Stomach smooth muscle (tissue), 2 donors: ENCODE measurements at regions not wholly inside any gene's neighbourhood (a gene's known extent, or its start where the extent isn't known, plus 50 kb on each side); places are given as distances from the start of the nearest gene placed in this dataset.

Source experiments
- H3K27ac ChIP-seq: one replicate; pipeline ENCODE4 v1.7.0; 2013; ENCODE audit warnings: mild to moderate bottlenecking, low read length, inconsistent platforms
- H3K27me3 ChIP-seq, 2 donors: one replicate each; pipeline ENCODE4 v1.7.0; 2013; ENCODE audit warnings: low read length in 2 of 2; ENCODE audit not compliant: insufficient read depth in 2 of 2, control insufficient read depth in 1 of 2
- H3K36me3 ChIP-seq, 2 donors: one replicate each; pipeline ENCODE4 v1.7.0; 2013; ENCODE audit warnings: low read length in 2 of 2; ENCODE audit not compliant: control insufficient read depth in 2 of 2, insufficient read depth in 2 of 2
- H3K4me1 ChIP-seq: one replicate; pipeline ENCODE4 v1.7.0; 2013; ENCODE audit warnings: low read length; ENCODE audit not compliant: control insufficient read depth, insufficient read depth
- H3K4me3 ChIP-seq, 2 donors: one replicate each; pipeline ENCODE4 v1.7.0; 2013; ENCODE audit warnings: low read length in 2 of 2
- H3K9ac ChIP-seq, 2 donors: one replicate each; pipeline ENCODE4 v1.7.0; 2013; ENCODE audit warnings: low read length in 2 of 2, mild to moderate bottlenecking in 1 of 2
- H3K9me3 ChIP-seq, 2 donors: one replicate each; pipeline ENCODE4 v1.7.0; 2013; ENCODE audit warnings: low read length in 2 of 2; ENCODE audit not compliant: control insufficient read depth in 2 of 2
- donor health status: healthy.
- donor health status: Pancreatic carcinoma.

- H3K4me3 ChIP-seq, result no peak overlapping the region
- H3K27me3 ChIP-seq, result no peaks in the 10 kb centered on the region
- H3K4me1 ChIP-seq, result peaks cover 5% of the 10 kb centered on the region
- no peaks in the 10 kb centered on the region for H3K36me3 ChIP-seq
- H3K9ac ChIP-seq, result no peak overlapping the region
- no peak overlapping the region for H3K27ac ChIP-seq
- no peaks in the 10 kb centered on the region for H3K9me3 ChIP-seq
Measured at GRCh38 chr4:14835708-14836425, 166.4 kb upstream of the CPEB2 start.

GRCh38 chr4:14837860-14838259 is 164.4 kb upstream of the CPEB2 start:
- no peak overlapping the region for H3K27ac ChIP-seq
- peaks cover 9% of the 10 kb centered on the region for H3K4me1 ChIP-seq
- H3K27me3 ChIP-seq, result no peaks in the 10 kb centered on the region
- no peak overlapping the region for H3K4me3 ChIP-seq
- H3K9me3 ChIP-seq, result no peaks in the 10 kb centered on the region
- H3K36me3 ChIP-seq, result no peaks in the 10 kb centered on the region
- H3K9ac ChIP-seq, result no peak overlapping the region

DNA sequence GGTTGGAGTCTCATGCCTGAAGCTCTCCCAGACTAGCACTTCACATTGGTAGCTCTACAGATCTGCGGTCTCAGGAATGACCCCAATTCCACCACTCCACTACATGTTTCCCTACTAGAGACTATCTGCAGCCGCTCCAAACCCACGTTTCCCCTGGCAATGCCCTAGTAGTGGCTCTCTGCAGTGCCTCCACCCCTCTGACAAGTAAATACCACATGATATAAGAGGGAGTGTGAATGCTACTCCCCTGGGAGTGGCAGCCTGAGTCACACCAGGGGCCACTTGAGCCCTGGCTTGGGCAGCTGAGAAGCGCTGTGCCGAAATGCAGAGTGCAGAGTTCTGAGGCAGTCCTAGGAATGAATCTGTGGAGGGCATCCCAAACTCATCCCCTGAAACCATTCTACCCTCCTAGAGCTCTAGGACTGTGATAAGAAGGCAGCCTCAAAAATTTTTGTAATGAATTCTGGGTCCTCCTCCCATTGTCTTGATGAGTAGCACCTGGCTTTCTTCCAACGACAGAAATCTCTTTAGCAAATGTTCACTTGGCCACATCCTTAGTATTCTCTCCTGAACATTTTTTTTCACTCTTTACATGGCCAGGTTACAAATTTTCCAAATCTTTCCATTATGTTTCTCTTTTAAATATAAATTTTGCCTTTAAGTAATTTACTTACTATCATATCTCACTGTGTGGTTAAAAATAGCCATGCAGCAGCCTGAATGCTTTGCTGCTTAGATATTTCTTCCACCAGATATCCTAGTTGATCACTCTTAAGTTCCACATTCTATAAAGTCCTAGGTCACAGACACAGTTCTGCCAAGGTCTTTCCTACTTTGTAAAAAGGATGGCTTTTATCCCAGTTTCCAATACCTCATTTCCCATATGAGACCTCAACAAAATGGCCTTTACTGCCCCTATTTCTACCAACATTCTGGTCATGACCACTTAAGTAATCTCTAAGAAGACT is 160.2 kb upstream of the CPEB2 start:
- no peaks in the 10 kb centered on the region for H3K9me3 ChIP-seq
- H3K4me1 ChIP-seq, result peaks cover 9% of the 10 kb centered on the region
- no peak overlapping the region for H3K27ac ChIP-seq
- no peak overlapping the region for H3K9ac ChIP-seq
- no peaks in the 10 kb centered on the region for H3K36me3 ChIP-seq
- H3K27me3 ChIP-seq, result no peaks in the 10 kb centered on the region
- peak overlapping the region in 1 of 2 donors; percentile 15 for H3K4me3 ChIP-seq

DNA sequence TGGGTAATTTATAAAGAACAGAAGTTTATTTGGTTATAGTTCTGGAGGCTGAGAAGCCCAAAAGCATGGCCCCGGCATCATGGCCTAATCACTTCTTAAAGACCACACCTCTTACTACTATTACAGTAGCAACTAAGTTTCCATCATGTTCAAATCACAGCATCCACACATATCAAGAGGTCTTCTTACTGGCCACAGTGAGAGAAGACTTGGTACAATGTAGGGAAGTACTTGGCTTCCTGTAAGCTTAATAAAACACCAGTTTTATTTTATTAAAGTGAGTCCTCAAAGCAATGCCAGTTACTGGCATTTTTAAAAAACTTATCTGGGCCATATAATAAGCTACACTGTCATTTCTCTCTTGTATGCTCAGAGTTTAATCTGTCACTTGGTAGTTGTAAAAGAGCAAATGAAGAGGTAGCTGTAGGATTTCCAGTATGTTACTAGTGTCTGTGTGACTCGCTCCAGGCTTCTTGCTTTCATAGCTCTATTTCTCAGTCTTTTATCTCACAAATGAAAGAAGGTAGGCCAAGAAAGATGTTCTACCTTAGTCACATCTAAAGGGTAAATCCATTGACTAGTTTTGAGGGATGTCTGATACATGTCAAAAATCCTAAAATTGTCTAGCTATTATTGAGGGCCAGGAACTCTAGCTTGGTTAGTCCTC is 159.2 kb upstream of the CPEB2 start:
- Histone ChIP-seq H3K4me3 (no peak overlapping the region), H3K27ac (no peak overlapping the region), H3K9me3 (no peaks in the 10 kb centered on the region), H3K36me3 (no peaks in the 10 kb centered on the region), H3K4me1 (peaks cover 9% of the 10 kb centered on the region), H3K27me3 (no peaks in the 10 kb centered on the region), H3K9ac (no peak overlapping the region)

DNA sequence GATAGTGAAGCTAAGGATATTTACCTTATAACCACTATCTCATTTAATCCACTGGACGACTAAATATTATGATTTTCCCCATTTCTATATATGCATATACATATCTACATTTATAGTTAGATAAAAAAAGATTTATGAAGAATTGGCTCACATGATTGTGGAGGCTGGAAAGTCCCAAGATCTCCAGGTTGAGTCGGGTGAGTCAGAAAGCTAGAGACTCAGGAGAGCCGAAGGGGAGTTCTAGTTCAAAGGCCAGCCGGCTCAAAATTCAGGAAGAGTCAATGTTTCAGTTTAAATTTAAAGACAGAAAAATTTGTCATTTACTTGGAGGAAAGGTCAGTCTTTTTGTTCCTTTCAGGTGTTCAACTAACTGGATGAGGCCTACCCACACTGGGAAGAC is 158.2 kb upstream of the CPEB2 start:
- Histone ChIP-seq H3K4me1 (peaks cover 9% of the 10 kb centered on the region), H3K27ac (no peak overlapping the region), H3K36me3 (no peaks in the 10 kb centered on the region), H3K27me3 (no peaks in the 10 kb centered on the region), H3K9ac (no peak overlapping the region), H3K9me3 (no peaks in the 10 kb centered on the region), H3K4me3 (no peak overlapping the region)

DNA sequence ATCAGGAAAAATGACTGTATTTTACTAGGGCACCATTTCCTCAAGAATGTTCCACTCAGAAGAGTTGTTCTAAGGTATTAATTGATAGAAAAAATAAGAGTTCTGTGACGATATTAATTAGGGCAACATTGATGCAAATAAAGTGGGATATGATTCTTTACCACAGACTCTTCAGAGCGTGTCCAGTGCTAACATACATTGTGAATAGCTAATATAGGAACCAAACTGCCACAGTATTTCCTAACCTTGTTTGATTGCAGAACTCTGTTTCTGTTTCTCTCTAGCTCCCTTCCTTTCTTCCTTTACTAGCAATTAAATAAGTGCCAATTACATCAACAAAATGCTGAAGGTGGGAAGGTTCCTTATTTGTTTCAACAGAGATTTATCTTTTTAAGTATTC is 154.1 kb upstream of the CPEB2 start:
- H3K36me3 ChIP-seq, result no peaks in the 10 kb centered on the region
- no peaks in the 10 kb centered on the region for H3K27me3 ChIP-seq
- H3K9me3 ChIP-seq, result no peaks in the 10 kb centered on the region
- H3K4me1 ChIP-seq, result no peaks in the 10 kb centered on the region
- H3K9ac ChIP-seq, result no peak overlapping the region
- no peak overlapping the region for H3K4me3 ChIP-seq
- no peak overlapping the region for H3K27ac ChIP-seq

DNA sequence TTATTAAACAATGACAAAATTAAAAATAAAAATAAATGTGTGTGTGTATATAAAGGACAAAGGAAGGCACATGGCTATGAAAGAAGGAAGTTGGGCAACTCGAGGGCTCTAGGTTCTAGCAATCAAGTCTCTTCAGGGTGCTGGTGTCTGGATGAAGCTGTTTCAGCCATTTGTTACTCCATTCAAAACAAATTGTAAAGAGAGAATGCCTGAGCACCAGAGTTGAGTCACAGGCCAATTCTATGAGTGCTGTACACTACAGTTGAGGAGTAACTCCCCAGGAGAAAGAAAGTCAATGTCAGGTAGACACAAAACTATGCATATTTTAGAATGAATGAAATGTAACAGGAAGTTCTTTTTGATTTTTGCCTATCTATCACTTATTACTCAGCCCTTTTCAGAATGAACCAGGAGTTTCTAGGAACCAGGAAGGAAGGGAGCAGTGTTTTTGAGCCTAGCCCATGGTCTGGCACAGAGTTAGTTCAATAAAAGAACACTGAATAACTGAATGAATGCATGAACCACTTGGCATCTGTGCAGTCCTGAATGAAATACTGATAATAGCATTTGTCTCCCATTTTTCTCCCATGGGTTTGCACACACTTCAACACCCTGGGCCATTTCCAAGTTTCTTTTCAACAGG is 151.7 kb upstream of the CPEB2 start:
- Histone ChIP-seq H3K27ac (no peak overlapping the region), H3K4me1 (peaks cover 4% of the 10 kb centered on the region), H3K36me3 (no peaks in the 10 kb centered on the region), H3K9me3 (no peaks in the 10 kb centered on the region), H3K27me3 (no peaks in the 10 kb centered on the region), H3K9ac (no peak overlapping the region), H3K4me3 (no peak overlapping the region)

- peak overlapping the region in 1 of 2 donors; percentile 10 for H3K4me3 ChIP-seq
- H3K4me1 ChIP-seq, result peaks cover 16% of the 10 kb centered on the region
- H3K27ac ChIP-seq, result peak overlapping the region; percentile 42
- H3K36me3 ChIP-seq, result no peaks in the 10 kb centered on the region
- no peaks in the 10 kb centered on the region for H3K9me3 ChIP-seq
- no peaks in the 10 kb centered on the region for H3K27me3 ChIP-seq
- H3K9ac ChIP-seq, result no peak overlapping the region
Measured at GRCh38 chr4:14853176-14853943, 148.9 kb upstream of the CPEB2 start.

DNA sequence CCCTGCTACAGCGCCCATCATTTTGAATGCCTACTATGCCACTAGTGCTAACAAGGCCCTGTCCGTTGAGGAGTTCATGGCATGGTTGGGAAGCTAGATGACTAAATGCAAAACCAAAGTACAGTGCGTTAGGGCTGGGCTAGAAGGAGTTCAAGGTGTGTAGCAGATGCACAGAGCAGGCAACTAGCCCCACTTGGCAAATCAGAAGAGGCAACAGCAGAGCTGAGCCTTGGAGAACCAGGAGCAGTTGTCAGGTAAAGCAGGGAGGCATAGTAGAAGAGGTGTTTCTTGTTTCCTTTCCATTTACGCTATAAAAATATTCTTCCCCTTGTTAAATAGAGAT is 146.6 kb upstream of the CPEB2 start:
- peak overlapping the region; percentile 75 for H3K27ac ChIP-seq
- no peak overlapping the region for H3K4me3 ChIP-seq
- no peaks in the 10 kb centered on the region for H3K36me3 ChIP-seq
- peaks cover 16% of the 10 kb centered on the region for H3K4me1 ChIP-seq
- no peaks in the 10 kb centered on the region for H3K27me3 ChIP-seq
- no peaks in the 10 kb centered on the region for H3K9me3 ChIP-seq
- no peak overlapping the region for H3K9ac ChIP-seq
